ENCODE measurements at regions not wholly inside any gene's neighbourhood (a gene's known extent, or its start where the extent isn't known, plus 50 kb on each side); places are given as distances from the start of the nearest gene placed in this dataset.

DNA sequence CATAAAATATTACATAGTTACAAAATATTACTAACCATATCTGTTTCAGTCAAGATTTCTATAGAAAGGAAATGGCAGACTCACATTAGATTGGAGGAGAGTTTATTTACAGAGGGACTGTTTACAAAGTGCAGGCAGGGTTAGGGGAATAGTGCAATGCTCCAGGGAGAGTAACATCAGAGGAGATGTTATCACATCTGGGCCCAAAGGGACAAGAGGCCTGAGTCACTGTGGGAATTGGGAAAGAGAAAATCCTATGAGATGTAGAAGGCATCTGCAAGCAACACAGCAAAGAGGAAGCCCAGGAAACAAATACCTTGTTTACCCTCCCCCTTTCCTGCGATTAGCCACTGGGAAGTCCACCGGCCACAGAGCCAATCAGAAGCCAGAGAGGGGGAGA, 227.3 kb upstream of the TANK start:
- CTCF ChIA-PET: no interaction called here
- POLR2A ChIA-PET: no interaction called here

- ChIA-PET POLR2A (no interaction called here), CTCF (no interaction called here)
Observed at GRCh38 chr2:160934263-160934662, 226.0 kb upstream of the TANK start.

- POLR2A ChIA-PET: no interaction called here
- CTCF ChIA-PET: no interaction called here
Observed at GRCh38 chr2:160934991-160935390, 225.2 kb upstream of the TANK start.

- ChIA-PET POLR2A (no interaction called here), CTCF (no interaction called here)
Observed at GRCh38 chr2:160936044-160936806, 224.0 kb upstream of the TANK start.

GRCh38 chr2:160940271-160940670, 220.0 kb upstream of the TANK start:
- ChIA-PET CTCF (no interaction called here), POLR2A (no interaction called here)

- ChIA-PET POLR2A (no interaction called here), CTCF (no interaction called here)
Observed at GRCh38 chr2:160940699-160941098, 219.5 kb upstream of the TANK start.

GRCh38 chr2:160941290-160941846, 218.9 kb upstream of the TANK start:
- POLR2A ChIA-PET: no interaction called here
- CTCF ChIA-PET: no interaction called here

- ChIA-PET CTCF (no interaction called here), POLR2A (no interaction called here)
Observed at GRCh38 chr2:160942476-160943142, 217.6 kb upstream of the TANK start.

- ChIA-PET POLR2A (no interaction called here), CTCF (no interaction called here)
Observed at GRCh38 chr2:160943414-160943813, 216.8 kb upstream of the TANK start.

- CTCF ChIA-PET: no interaction called here
- POLR2A ChIA-PET: no interaction called here
Observed at GRCh38 chr2:160952464-160953254, 207.6 kb upstream of the TANK start.

GRCh38 chr2:160955578-160955977, 204.7 kb upstream of the TANK start:
- ChIA-PET CTCF (no interaction called here), POLR2A (no interaction called here)

GRCh38 chr2:160956243-160956802, 203.9 kb upstream of the TANK start:
- CTCF ChIA-PET: no interaction called here
- POLR2A ChIA-PET: no interaction called here

DNA sequence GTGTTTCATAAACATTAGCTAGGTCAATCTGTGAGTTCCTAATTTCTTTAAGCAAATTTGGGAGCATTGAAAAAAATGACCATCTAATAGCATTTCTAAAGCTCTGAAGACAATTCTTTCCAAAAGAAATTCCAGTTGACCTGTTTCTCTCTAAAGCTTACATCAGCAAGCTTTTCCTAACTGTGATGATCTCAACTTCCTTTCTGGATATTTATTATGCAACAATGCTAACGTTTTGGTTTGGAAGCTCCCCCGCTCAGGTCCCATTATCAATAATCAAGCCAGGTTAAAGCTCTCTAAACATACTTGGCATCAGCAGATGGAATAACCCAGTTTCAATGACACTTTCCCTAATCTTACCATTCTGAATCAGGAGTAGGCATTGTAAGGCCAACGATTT, 196.3 kb upstream of the TANK start:
- POLR2A ChIA-PET: no interaction called here
- CTCF ChIA-PET: no interaction called here

DNA sequence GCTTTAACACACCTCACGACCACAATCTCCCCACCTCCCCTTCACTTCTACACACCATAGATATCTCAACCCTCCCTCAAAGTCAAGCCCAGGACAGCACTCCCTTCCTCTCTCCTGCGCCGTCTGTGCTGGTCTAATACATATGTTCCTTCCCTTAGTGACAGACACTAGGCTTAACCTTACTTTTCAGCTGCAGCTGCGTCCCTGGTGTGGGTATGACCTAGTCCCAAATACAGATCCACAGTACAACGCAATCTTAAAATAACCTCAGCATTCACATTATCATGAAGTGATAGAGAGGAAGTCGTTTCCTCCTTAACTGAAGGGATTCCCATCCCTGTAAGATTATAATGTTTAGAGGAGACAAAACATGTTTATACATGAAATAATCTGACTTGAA, 192.7 kb upstream of the TANK start:
- POLR2A ChIA-PET: no interaction called here
- CTCF ChIA-PET: no interaction called here

- ChIA-PET POLR2A (no interaction called here), CTCF (no interaction called here)
Observed at GRCh38 chr2:160968183-160968582, 192.0 kb upstream of the TANK start.

DNA sequence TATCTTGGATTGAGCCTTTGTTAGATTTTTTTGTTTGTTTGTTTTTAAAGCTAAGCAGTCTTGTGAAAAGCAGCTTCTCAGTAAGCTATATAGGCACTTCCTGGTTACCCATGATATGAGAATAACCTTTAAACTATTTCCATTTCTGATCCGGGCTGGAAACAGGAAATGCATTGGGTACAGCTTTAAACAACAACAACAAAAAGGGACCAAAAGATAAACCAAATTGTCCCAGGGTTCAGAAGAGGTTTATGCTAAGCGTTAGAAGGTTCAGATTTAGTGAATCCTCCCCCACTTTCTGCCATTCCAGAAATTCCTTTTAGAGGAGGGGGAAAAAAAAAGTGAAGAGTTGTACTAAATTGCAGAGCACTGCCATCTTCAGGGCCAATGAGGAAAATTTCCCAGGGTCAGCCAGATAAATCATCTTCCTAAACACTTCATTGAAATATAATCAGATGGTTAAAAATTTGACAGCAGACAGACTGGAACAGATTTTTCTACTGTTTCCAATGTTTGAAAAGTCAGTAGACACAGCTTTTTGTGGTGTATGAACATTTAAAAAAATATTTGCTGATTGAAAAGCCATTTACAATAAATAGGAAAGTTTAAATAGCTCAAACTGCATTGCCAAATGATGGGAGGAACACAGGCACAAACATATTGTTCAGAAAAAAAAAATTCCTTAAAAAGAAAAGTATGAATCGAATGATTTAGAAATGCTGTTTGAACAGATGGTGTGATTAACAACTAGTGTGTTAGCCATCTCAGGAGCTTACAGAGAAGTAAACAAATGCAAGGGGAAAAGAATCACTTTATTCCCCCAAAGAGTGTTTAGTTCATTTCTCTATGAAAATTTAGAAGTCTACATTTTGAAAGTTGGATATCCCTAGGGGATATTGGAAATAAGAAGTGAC, 189.9 kb upstream of the TANK start:
- ChIA-PET POLR2A (no interaction called here), CTCF (interaction anchor here (1.4 kb wide), 1 partner anchor 647 kb away, joined by 4 read pairs; no protein-coding TSS in a partner anchor)

DNA sequence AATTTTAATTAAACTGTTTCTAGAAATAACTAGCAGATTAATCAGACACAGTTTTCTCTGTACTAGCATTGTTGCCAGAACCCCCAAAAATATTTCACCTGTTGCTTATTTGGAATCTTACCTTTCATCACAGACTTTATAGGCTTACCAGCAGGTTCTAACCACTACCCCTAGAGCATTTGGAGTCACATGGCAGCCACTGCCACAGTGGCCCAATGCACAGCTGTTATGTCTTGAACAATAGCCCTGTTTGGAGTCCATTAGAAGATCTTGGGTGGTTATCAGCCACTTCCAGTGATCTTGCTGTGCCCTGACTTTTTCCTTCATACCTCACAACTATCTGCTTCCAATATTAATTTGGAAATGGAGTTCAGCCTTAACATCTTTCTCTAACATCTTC, 186.2 kb upstream of the TANK start:
- ChIA-PET POLR2A (no interaction called here), CTCF (interaction anchor here (0.7 kb wide), 2 partner anchors 567 to 696 kb away, joined by 3 to 6 read pairs; no protein-coding TSS in a partner anchor)

GRCh38 chr2:160974803-160975202, 185.4 kb upstream of the TANK start:
- CTCF ChIA-PET: no interaction called here
- POLR2A ChIA-PET: no interaction called here

GRCh38 chr2:160976797-160977196, 183.4 kb upstream of the TANK start:
- POLR2A ChIA-PET: no interaction called here
- CTCF ChIA-PET: interaction anchor here (0.8 kb wide), 1 partner anchor 11 kb away, joined by 3 read pairs; no protein-coding TSS in a partner anchor
